Suprapubic skin (tissue), 4 donors: ENCODE measurements at regions not wholly inside any gene's neighbourhood (a gene's known extent, or its start where the extent isn't known, plus 50 kb on each side); places are given as distances from the start of the nearest gene placed in this dataset.

ENCODE experiments used
- EP300 ChIP-seq: sonication (generic); formaldehyde crosslinking; IDR thresholded peaks from one replicate; pipeline ENCODE4 v1.6.1; 2017; ENCODE audit warnings: antibody characterized with exemption
- POLR2A ChIP-seq, 2 donors: fragments of 450-650 bp; IDR thresholded peaks; one replicate each; pipeline ENCODE4 v1.6.1; 2017; ENCODE audit warnings: antibody characterized with exemption in 2 of 2, mild to moderate bottlenecking in 2 of 2, moderate library complexity in 2 of 2
- POLR2AphosphoS5 ChIP-seq, 3 donors: sonication (generic); formaldehyde crosslinking; IDR thresholded peaks; one replicate each; pipeline ENCODE4 v1.6.1; 2017; ENCODE audit warnings: antibody characterized with exemption in 3 of 3
- TF ChIP-seq, protein P1 (sequence below), 2 donors: fragments of 200-600 bp in 1 of 2; fragments of 450-650 bp in 1 of 2; sonication (generic) in 1 of 2; IDR thresholded peaks; one replicate each; pipeline ENCODE4 v1.5.1; 2016 to 2019; ENCODE audit warnings: antibody characterized with exemption in 2 of 2, mild to moderate bottlenecking in 1 of 2, moderate library complexity in 1 of 2

DNA sequence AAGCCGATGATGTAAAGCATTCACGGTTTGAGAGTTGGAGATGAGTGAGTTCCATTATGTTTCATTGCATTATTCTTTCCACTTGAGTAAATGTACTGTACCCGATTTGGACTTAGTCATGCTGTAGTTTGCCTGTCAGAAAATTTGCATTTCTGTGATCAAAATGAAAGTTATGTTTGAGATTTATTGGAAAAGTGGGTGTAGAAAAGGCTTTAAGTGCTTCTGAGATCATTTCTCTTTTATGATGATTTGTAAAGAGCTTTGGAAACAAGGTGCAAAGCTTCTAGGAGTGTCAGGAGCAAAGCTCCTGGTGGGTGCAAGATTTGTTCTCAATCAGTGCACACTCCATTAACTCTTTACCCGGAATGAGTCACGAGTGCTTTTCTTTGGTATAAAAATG, 204.1 kb upstream of the POM121L12 start:
- TF ChIP-seq, protein P1, sequence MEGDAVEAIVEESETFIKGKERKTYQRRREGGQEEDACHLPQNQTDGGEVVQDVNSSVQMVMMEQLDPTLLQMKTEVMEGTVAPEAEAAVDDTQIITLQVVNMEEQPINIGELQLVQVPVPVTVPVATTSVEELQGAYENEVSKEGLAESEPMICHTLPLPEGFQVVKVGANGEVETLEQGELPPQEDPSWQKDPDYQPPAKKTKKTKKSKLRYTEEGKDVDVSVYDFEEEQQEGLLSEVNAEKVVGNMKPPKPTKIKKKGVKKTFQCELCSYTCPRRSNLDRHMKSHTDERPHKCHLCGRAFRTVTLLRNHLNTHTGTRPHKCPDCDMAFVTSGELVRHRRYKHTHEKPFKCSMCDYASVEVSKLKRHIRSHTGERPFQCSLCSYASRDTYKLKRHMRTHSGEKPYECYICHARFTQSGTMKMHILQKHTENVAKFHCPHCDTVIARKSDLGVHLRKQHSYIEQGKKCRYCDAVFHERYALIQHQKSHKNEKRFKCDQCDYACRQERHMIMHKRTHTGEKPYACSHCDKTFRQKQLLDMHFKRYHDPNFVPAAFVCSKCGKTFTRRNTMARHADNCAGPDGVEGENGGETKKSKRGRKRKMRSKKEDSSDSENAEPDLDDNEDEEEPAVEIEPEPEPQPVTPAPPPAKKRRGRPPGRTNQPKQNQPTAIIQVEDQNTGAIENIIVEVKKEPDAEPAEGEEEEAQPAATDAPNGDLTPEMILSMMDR (IDR thresholded peaks at IDR 0.05): no peak
- TF ChIP-seq POLR2A (IDR thresholded peaks at IDR 0.05) (no peak), POLR2AphosphoS5 (IDR thresholded peaks at IDR 0.05) (no peak), EP300 (no peak)
